H9 (cell line): ENCODE measurements at regions not wholly inside any gene's neighbourhood (a gene's known extent, or its start where the extent isn't known, plus 50 kb on each side); places are given as distances from the start of the nearest gene placed in this dataset.

ENCODE experiments used
- DNase-seq: peaks from one replicate; pipeline ENCODE4 v3.0.0-alpha.2; 2017
- H2AFZ ChIP-seq: one replicate; pipeline ENCODE4 v1.6.1; 2013; ENCODE audit warnings: mild to moderate bottlenecking, low read length, control low read depth, moderate library complexity
- H2AK5ac ChIP-seq: 2 replicates; pipeline ENCODE4 v1.6.1; 2013; ENCODE audit warnings: low read length, control low read depth, mixed read lengths; ENCODE audit not compliant: insufficient read length
- H2BK120ac ChIP-seq: one replicate; pipeline ENCODE4 v1.6.1; 2013; ENCODE audit warnings: low read depth, mild to moderate bottlenecking, low read length, control low read depth, inconsistent platforms; ENCODE audit not compliant: poor library complexity, severe bottlenecking
- H2BK12ac ChIP-seq: 2 replicates; pipeline ENCODE4 v1.6.1; 2013; ENCODE audit warnings: low read length, control low read depth, mixed read lengths, low read depth; ENCODE audit not compliant: insufficient read length
- H2BK15ac ChIP-seq: 2 replicates; pipeline ENCODE4 v1.6.1; 2013; ENCODE audit warnings: low read depth, low read length, control low read depth
- H2BK20ac ChIP-seq: one replicate; pipeline ENCODE4 v1.6.1; 2013; ENCODE audit warnings: low read depth, mild to moderate bottlenecking, low read length, control low read depth, inconsistent platforms; ENCODE audit not compliant: poor library complexity, severe bottlenecking
- H2BK5ac ChIP-seq: 2 replicates; pipeline ENCODE4 v1.6.1; 2013; ENCODE audit warnings: low read length, control low read depth, mixed read lengths; ENCODE audit not compliant: insufficient read length
- H3K14ac ChIP-seq: 2 replicates; pipeline ENCODE4 v1.6.1; 2013; ENCODE audit warnings: low read length, control low read depth; ENCODE audit not compliant: insufficient read depth
- H3K18ac ChIP-seq: 2 replicates; pipeline ENCODE4 v1.6.1; 2013; ENCODE audit warnings: low read depth, mild to moderate bottlenecking, mixed read lengths, low read length, control low read depth; ENCODE audit not compliant: insufficient read length
- H3K23ac ChIP-seq: 2 replicates; pipeline ENCODE4 v1.6.1; 2013; ENCODE audit warnings: low read length, control low read depth, mixed read lengths, low read depth; ENCODE audit not compliant: insufficient read length
- H3K23me2 ChIP-seq: 2 replicates; pipeline ENCODE4 v1.6.1; 2013; ENCODE audit warnings: low read depth, mild to moderate bottlenecking, mixed read lengths, low read length, control low read depth; ENCODE audit not compliant: insufficient read length, poor library complexity, severe bottlenecking
- H3K27ac ChIP-seq: 2 replicates; pipeline ENCODE4 v1.5.1; 2013; ENCODE audit warnings: low read length, control low read depth, mixed read lengths, low read depth; ENCODE audit not compliant: insufficient read length
- H3K27me3 ChIP-seq: 2 replicates; pipeline ENCODE4 v1.6.1; 2013; ENCODE audit warnings: low read length, control low read depth, inconsistent platforms; ENCODE audit not compliant: insufficient read depth
- H3K4ac ChIP-seq: 2 replicates; pipeline ENCODE4 v1.6.1; 2013; ENCODE audit warnings: low read depth, mild to moderate bottlenecking, control low read depth, inconsistent platforms, low read length, moderate library complexity
- H3K4me1 ChIP-seq: 2 replicates; pipeline ENCODE4 v1.6.1; 2013; ENCODE audit warnings: low read length, control low read depth, inconsistent platforms; ENCODE audit not compliant: insufficient read depth
- H3K4me2 ChIP-seq: 2 replicates; pipeline ENCODE4 v1.6.1; 2013; ENCODE audit warnings: low read length, control low read depth, mixed read lengths; ENCODE audit not compliant: insufficient read length, insufficient read depth
- H3K56ac ChIP-seq: 2 replicates; pipeline ENCODE4 v1.6.1; 2013; ENCODE audit warnings: low read depth, mild to moderate bottlenecking, mixed read lengths, low read length, control low read depth; ENCODE audit not compliant: insufficient read length
- H3K79me1 ChIP-seq: 2 replicates; pipeline ENCODE4 v1.6.1; 2013; ENCODE audit warnings: low read depth, mild to moderate bottlenecking, moderate library complexity, low read length, control low read depth, inconsistent platforms; ENCODE audit not compliant: insufficient read depth, poor library complexity, severe bottlenecking
- H3K79me2 ChIP-seq: 2 replicates; pipeline ENCODE4 v1.6.1; 2013; ENCODE audit warnings: low read length, control low read depth, inconsistent platforms; ENCODE audit not compliant: insufficient read depth
- H3K9ac ChIP-seq: 2 replicates; pipeline ENCODE4 v1.6.1; 2013; ENCODE audit warnings: low read length, control low read depth, mixed read lengths; ENCODE audit not compliant: insufficient read length; ENCODE audit errors: extremely low read depth
- H3K9me3 ChIP-seq: one replicate; pipeline ENCODE4 v1.6.1; 2013; ENCODE audit warnings: low read depth, low read length, inconsistent platforms; ENCODE audit not compliant: control insufficient read depth
- H3T11ph ChIP-seq: one replicate; pipeline ENCODE4 v1.6.1; 2013; ENCODE audit warnings: mild to moderate bottlenecking, low read length, control low read depth, inconsistent platforms
- H4K20me1 ChIP-seq: one replicate; pipeline ENCODE4 v1.6.1; 2013; ENCODE audit not compliant: control insufficient read depth, insufficient read length, insufficient read depth
- H4K5ac ChIP-seq: 2 replicates; pipeline ENCODE4 v1.6.1; 2013; ENCODE audit warnings: low read depth, mild to moderate bottlenecking, mixed read lengths, low read length, control low read depth; ENCODE audit not compliant: insufficient read length
- H4K8ac ChIP-seq: replicated peaks from 2 replicates; pipeline ENCODE4 v1.6.1; 2013; ENCODE audit warnings: low read length, control low read depth, mixed read lengths, low read depth; ENCODE audit not compliant: insufficient read length
- H4K91ac ChIP-seq: 2 replicates; pipeline ENCODE4 v1.6.1; 2013; ENCODE audit warnings: low read depth, mild to moderate bottlenecking, moderate library complexity, mixed read lengths, low read length, control low read depth; ENCODE audit not compliant: insufficient read length
- H3K27ac Mint-ChIP-seq, 3 experiments: 2 replicates in 2 of 3; 3 replicates in 1 of 3; pipeline ENCODE4 v1.8.0; 2020 to 2021; ENCODE audit warnings: mixed read lengths in 3 of 3, mild to moderate bottlenecking in 1 of 3, moderate library complexity in 1 of 3
- H3K27me3 Mint-ChIP-seq: 2 replicates; pipeline ENCODE4 v1.8.0; 2021; ENCODE audit warnings: low read depth, mild to moderate bottlenecking, moderate library complexity, mixed read lengths
- H3K36me3 Mint-ChIP-seq, 3 experiments: 2 replicates in 2 of 3; 3 replicates in 1 of 3; pipeline ENCODE4 v1.8.0; 2020 to 2021; ENCODE audit warnings: low read depth in 3 of 3, mixed read lengths in 3 of 3; ENCODE audit not compliant: insufficient read depth in 1 of 3
- H3K4me1 Mint-ChIP-seq, 2 experiments: 2 replicates each; pipeline ENCODE4 v1.8.0; 2020; ENCODE audit warnings: mixed read lengths in 2 of 2
- H3K4me3 Mint-ChIP-seq, 2 experiments: 2 replicates in 1 of 2; 3 replicates in 1 of 2; pipeline ENCODE4 v1.8.0; 2020 to 2021; ENCODE audit warnings: mild to moderate bottlenecking in 2 of 2, mixed read lengths in 2 of 2, moderate library complexity in 1 of 2
- H3K9me3 Mint-ChIP-seq, 2 experiments: 2 replicates in 1 of 2; 3 replicates in 1 of 2; pipeline ENCODE4 v1.8.0; 2020; ENCODE audit warnings: mild to moderate bottlenecking in 2 of 2, mixed read lengths in 2 of 2, moderate library complexity in 1 of 2
- WGBS: extraction: QIAGEN DNeasy Blood & Tissue Kit; methylation state at CpG from one replicate; pipeline ENCODE4 v1.1.7; 2013; ENCODE audit warnings: missing lambda C conversion rate, low lambda C conversion rate, mixed read lengths; ENCODE audit not compliant: insufficient read length; ENCODE audit errors: extremely low coverage; 5-methylcytosine and 5-hydroxymethylcytosine counted together
- TF ChIP-seq, protein P1 (sequence below): fragments of 200-600 bp; sonication (generic); conservative IDR thresholded peaks from 3 replicates; pipeline ENCODE4 v1.8.0; 2021; ENCODE audit warnings: antibody characterized with exemption, mild to moderate bottlenecking

GRCh38 chr5:119919279-119919678 is 289.9 kb downstream of the FAM170A start:
- no peak overlapping the region for H3K4me2 ChIP-seq
- H3K9me3 ChIP-seq = no peaks in the 10 kb centered on the region
- H3K27me3 Mint-ChIP-seq = no peaks in the 10 kb centered on the region
- no CpG with 5 or more reads among the region's 1 CpG for WGBS
- H3K79me1 ChIP-seq = no peaks in the 10 kb centered on the region
- H3K36me3 Mint-ChIP-seq = no peaks in the 10 kb centered on the region
- no peak overlapping the region for H2BK15ac ChIP-seq
- no peaks in the 10 kb centered on the region for H3K79me2 ChIP-seq
- no peak overlapping the region for H3K4ac ChIP-seq
- no peak overlapping the region for H2BK120ac ChIP-seq
- no peak overlapping the region for H4K91ac ChIP-seq
- DNase-seq = no peak
- H3T11ph ChIP-seq = no peak overlapping the region
- TF ChIP-seq, protein P1, sequence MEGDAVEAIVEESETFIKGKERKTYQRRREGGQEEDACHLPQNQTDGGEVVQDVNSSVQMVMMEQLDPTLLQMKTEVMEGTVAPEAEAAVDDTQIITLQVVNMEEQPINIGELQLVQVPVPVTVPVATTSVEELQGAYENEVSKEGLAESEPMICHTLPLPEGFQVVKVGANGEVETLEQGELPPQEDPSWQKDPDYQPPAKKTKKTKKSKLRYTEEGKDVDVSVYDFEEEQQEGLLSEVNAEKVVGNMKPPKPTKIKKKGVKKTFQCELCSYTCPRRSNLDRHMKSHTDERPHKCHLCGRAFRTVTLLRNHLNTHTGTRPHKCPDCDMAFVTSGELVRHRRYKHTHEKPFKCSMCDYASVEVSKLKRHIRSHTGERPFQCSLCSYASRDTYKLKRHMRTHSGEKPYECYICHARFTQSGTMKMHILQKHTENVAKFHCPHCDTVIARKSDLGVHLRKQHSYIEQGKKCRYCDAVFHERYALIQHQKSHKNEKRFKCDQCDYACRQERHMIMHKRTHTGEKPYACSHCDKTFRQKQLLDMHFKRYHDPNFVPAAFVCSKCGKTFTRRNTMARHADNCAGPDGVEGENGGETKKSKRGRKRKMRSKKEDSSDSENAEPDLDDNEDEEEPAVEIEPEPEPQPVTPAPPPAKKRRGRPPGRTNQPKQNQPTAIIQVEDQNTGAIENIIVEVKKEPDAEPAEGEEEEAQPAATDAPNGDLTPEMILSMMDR = no peak
- no peak overlapping the region for H4K8ac ChIP-seq
- H3K27ac ChIP-seq = no peak overlapping the region
- H2BK20ac ChIP-seq = no peak overlapping the region
- H3K23ac ChIP-seq = no peak overlapping the region
- peaks cover 0 to 2% of the 10 kb centered on the region in 2 experiments; a peak in 2 of 4 replicates for H3K4me1 Mint-ChIP-seq
- no peak overlapping the region for H2AK5ac ChIP-seq
- H3K14ac ChIP-seq = no peak overlapping the region
- H4K20me1 ChIP-seq = no peaks in the 10 kb centered on the region
- H3K27ac Mint-ChIP-seq = no peak overlapping the region
- H2BK5ac ChIP-seq = no peak overlapping the region
- H4K5ac ChIP-seq = no peak overlapping the region
- H3K4me3 Mint-ChIP-seq = no peak overlapping the region
- H3K9ac ChIP-seq = no peak overlapping the region
- no peak overlapping the region for H2BK12ac ChIP-seq
- no peak overlapping the region for H2AFZ ChIP-seq
- H3K18ac ChIP-seq = no peak overlapping the region
- no peak overlapping the region for H3K56ac ChIP-seq
- H3K23me2 ChIP-seq = no peaks in the 10 kb centered on the region
- no peaks in the 10 kb centered on the region for H3K27me3 ChIP-seq
- no peaks in the 10 kb centered on the region for H3K4me1 ChIP-seq
- H3K9me3 Mint-ChIP-seq = no peaks in the 10 kb centered on the region
